ENCODE measurements at regions not wholly inside any gene's neighbourhood (a gene's known extent, or its start where the extent isn't known, plus 50 kb on each side); places are given as distances from the start of the nearest gene placed in this dataset.

- TF ChIP-seq CTCF (IDR thresholded peaks at IDR 0.05; ENCODE audit: insufficient read depth, low read depth, low read length) (no peak), EZH2 (IDR thresholded peaks at IDR 0.05; ENCODE audit: insufficient read depth, low read length) (no peak)
Measured at GRCh38 chr20:6698056-6698455, 69.4 kb upstream of the BMP2 start.

All from astrocyte (in vitro differentiated cells and primary cell).